ENCODE measurements at regions not wholly inside any gene's neighbourhood (a gene's known extent, or its start where the extent isn't known, plus 50 kb on each side); places are given as distances from the start of the nearest gene placed in this dataset.

- no peak for DNase-seq (ENCODE audit: low spot score)
- TF ChIP-seq, protein P1, sequence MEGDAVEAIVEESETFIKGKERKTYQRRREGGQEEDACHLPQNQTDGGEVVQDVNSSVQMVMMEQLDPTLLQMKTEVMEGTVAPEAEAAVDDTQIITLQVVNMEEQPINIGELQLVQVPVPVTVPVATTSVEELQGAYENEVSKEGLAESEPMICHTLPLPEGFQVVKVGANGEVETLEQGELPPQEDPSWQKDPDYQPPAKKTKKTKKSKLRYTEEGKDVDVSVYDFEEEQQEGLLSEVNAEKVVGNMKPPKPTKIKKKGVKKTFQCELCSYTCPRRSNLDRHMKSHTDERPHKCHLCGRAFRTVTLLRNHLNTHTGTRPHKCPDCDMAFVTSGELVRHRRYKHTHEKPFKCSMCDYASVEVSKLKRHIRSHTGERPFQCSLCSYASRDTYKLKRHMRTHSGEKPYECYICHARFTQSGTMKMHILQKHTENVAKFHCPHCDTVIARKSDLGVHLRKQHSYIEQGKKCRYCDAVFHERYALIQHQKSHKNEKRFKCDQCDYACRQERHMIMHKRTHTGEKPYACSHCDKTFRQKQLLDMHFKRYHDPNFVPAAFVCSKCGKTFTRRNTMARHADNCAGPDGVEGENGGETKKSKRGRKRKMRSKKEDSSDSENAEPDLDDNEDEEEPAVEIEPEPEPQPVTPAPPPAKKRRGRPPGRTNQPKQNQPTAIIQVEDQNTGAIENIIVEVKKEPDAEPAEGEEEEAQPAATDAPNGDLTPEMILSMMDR (IDR thresholded peaks at IDR 0.05): no peak
- ATAC-seq (ENCODE audit: low FRiP score): no peak
Observed at GRCh38 chr4:43274376-43274775, 381.9 kb downstream of the GRXCR1 start.

DNA sequence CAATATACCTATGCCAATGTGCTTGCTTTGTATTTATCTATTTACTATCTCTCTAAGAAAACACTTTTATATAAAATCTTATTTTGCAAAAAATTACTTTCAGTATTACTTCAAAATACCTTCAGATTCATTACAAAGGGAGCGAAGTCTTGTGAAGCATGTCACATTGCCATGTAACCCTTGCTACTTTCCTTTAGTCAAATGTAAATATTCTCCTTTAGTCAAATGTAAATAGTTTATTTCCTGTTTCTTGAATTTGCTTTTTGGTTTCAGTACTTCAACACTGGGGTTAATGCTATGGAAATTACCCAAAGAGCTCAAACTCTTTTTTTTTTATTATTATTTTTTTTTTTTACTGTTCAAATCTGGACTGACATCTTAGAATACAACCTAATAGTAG, 383.3 kb downstream of the GRXCR1 start:
- ATAC-seq (ENCODE audit: low FRiP score): no peak
- no peak for DNase-seq (ENCODE audit: low spot score)
- TF ChIP-seq, protein P1 (IDR thresholded peaks at IDR 0.05): no peak

DNA sequence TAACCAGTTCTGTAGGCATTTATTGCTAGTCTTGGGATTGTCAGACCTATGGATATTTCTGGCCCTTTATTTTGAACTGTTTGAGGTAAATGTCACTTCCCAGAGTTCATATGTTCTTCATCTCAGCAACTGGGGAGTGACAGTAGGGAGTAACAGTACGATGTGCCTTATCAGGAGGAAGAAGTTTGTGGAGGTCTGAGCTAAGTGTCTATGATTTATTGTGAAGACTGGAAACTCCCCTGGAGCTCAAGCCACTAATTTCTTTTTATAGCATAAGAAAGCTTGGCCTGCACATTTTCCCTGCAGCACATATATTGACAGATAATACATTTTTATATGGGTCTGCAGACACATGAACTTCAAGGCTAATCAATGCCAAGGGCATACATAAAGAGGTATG, 383.8 kb downstream of the GRXCR1 start:
- TF ChIP-seq, protein P1 (IDR thresholded peaks at IDR 0.05): no peak
- DNase-seq (ENCODE audit: low spot score) (no peak), ATAC-seq (ENCODE audit: low FRiP score) (no peak)

- DNase-seq (ENCODE audit: low spot score) (no peak), ATAC-seq (ENCODE audit: low FRiP score) (no peak)
- TF ChIP-seq, protein P1 (IDR thresholded peaks at IDR 0.05): no peak
Observed at GRCh38 chr4:43277003-43277402, 384.5 kb downstream of the GRXCR1 start.

GRCh38 chr4:43282534-43282933, 390.0 kb downstream of the GRXCR1 start:
- no peak for ATAC-seq (ENCODE audit: low FRiP score)
- no peak for DNase-seq (ENCODE audit: low spot score)
- TF ChIP-seq, protein P1 (IDR thresholded peaks at IDR 0.05): no peak

- ATAC-seq (ENCODE audit: low FRiP score) (no peak), DNase-seq (ENCODE audit: low spot score) (no peak)
- TF ChIP-seq, protein P1 (IDR thresholded peaks at IDR 0.05): no peak
Observed at GRCh38 chr4:43286137-43286536, 393.6 kb downstream of the GRXCR1 start.

DNA sequence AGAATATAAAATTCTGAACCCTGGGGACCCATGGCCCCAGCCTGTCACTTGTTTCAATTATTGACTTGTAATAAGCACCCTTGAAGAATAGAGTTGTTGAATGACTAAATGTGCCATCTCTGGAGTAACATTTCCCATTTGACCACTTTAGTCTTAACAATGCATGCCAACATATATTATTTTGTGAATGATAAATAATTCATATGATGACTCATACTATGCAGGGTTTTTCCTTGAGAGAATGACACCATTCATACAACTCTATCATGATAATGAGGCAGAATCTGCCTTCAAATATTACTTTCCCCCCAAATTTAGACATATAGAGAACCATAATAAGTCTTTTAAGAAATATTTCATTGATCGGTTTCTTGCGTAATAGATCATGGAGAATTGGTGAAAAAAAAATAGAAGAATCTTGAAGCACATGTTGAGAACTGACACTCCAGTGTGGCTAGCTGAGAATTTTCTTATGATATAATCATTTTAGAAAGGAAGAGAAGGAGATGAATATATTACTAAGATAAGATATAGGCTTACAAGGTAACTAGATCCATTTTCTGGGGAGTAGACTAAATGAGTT, 404.5 kb downstream of the GRXCR1 start:
- no peak for ATAC-seq (ENCODE audit: low FRiP score)
- TF ChIP-seq, protein P1 (IDR thresholded peaks at IDR 0.05): no peak
- DNase-seq (ENCODE audit: low spot score): no peak
